ENCODE measurements at regions not wholly inside any gene's neighbourhood (a gene's known extent, or its start where the extent isn't known, plus 50 kb on each side); places are given as distances from the start of the nearest gene placed in this dataset.

GRCh38 chr2:123463886-123464285, 561.2 kb upstream of the CNTNAP5 start:
- TF ChIP-seq, protein P1, sequence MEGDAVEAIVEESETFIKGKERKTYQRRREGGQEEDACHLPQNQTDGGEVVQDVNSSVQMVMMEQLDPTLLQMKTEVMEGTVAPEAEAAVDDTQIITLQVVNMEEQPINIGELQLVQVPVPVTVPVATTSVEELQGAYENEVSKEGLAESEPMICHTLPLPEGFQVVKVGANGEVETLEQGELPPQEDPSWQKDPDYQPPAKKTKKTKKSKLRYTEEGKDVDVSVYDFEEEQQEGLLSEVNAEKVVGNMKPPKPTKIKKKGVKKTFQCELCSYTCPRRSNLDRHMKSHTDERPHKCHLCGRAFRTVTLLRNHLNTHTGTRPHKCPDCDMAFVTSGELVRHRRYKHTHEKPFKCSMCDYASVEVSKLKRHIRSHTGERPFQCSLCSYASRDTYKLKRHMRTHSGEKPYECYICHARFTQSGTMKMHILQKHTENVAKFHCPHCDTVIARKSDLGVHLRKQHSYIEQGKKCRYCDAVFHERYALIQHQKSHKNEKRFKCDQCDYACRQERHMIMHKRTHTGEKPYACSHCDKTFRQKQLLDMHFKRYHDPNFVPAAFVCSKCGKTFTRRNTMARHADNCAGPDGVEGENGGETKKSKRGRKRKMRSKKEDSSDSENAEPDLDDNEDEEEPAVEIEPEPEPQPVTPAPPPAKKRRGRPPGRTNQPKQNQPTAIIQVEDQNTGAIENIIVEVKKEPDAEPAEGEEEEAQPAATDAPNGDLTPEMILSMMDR (IDR thresholded peaks at IDR 0.05 in 2 of 3, conservative IDR thresholded peaks at IDR 0.05 in 1 of 3; ENCODE audit: control insufficient read depth in 2 of 3, extremely low read depth in 1 of 3, insufficient read depth in 1 of 3, low read depth in 3 of 3, low read length in 3 of 3): no peak
- TF ChIP-seq, protein P2, sequence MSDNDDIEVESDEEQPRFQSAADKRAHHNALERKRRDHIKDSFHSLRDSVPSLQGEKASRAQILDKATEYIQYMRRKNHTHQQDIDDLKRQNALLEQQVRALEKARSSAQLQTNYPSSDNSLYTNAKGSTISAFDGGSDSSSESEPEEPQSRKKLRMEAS (IDR thresholded peaks at IDR 0.05; ENCODE audit: low read depth, low read length): no peak
- TF ChIP-seq TARDBP (IDR thresholded peaks at IDR 0.05; ENCODE audit: borderline replicate concordance) (no peak), CREB1 (IDR thresholded peaks at IDR 0.05; ENCODE audit: low read depth) (no peak), SIN3A (IDR thresholded peaks at IDR 0.05; ENCODE audit: low read depth, low read length) (no peak), POLR2AphosphoS5 (IDR thresholded peaks at IDR 0.05; ENCODE audit: low read length) (no peak), EZH2 (IDR thresholded peaks at IDR 0.05; ENCODE audit: borderline replicate concordance, control insufficient read depth, low read depth, low read length) (no peak), POLR2A (IDR thresholded peaks at IDR 0.05; ENCODE audit: low read depth, low read length) (no peak), RBBP5 (conservative IDR thresholded peaks at IDR 0.05) (no peak), ZZZ3 (IDR thresholded peaks at IDR 0.05; ENCODE audit: control insufficient read depth, insufficient read length, low read depth) (no peak), TCF12 (IDR thresholded peaks at IDR 0.05; ENCODE audit: low read depth, low read length) (no peak)
- TF ChIP-seq, protein P3, sequence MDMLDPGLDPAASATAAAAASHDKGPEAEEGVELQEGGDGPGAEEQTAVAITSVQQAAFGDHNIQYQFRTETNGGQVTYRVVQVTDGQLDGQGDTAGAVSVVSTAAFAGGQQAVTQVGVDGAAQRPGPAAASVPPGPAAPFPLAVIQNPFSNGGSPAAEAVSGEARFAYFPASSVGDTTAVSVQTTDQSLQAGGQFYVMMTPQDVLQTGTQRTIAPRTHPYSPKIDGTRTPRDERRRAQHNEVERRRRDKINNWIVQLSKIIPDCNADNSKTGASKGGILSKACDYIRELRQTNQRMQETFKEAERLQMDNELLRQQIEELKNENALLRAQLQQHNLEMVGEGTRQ (IDR thresholded peaks at IDR 0.05; ENCODE audit: borderline replicate concordance, low read depth, low read length): no peak
